WTC11 (cell line): ENCODE measurements at regions not wholly inside any gene's neighbourhood (a gene's known extent, or its start where the extent isn't known, plus 50 kb on each side); places are given as distances from the start of the nearest gene placed in this dataset.

Experiments
- ATF1 ChIP-seq: sonication (generic); formaldehyde crosslinking; IDR thresholded peaks from 2 replicates; pipeline ENCODE4 v1.8.1; 2023; ENCODE audit warnings: mild to moderate bottlenecking, moderate library complexity, missing genetic modification reagents
- CTCF ChIP-seq: fragments of 200-600 bp; IDR thresholded peaks from 2 replicates; pipeline ENCODE4 v1.8.0; 2022; ENCODE audit warnings: antibody characterized with exemption
- ETV6 ChIP-seq: sonication (generic); formaldehyde crosslinking; IDR thresholded peaks from 2 replicates; pipeline ENCODE4 v1.8.1; 2022; ENCODE audit warnings: mild to moderate bottlenecking, missing genetic modification reagents
- FOXP4 ChIP-seq: sonication (generic); formaldehyde crosslinking; IDR thresholded peaks from 2 replicates; pipeline ENCODE4 v1.8.0; 2022; ENCODE audit warnings: mild to moderate bottlenecking, missing genetic modification reagents
- RELA ChIP-seq: sonication (generic); formaldehyde crosslinking; IDR thresholded peaks from 2 replicates; pipeline ENCODE4 v1.8.1; 2022; ENCODE audit warnings: missing genetic modification reagents, mild to moderate bottlenecking, borderline replicate concordance

- TF ChIP-seq CTCF: no peak
- no peak for TF ChIP-seq FOXP4 (CRISPR knock-in tag)
- no peak for TF ChIP-seq RELA (CRISPR knock-in tag)
- no peak for TF ChIP-seq ETV6 (CRISPR knock-in tag)
- no peak for TF ChIP-seq ATF1 (CRISPR knock-in tag)
Measured at GRCh38 chr9:81080185-81080584, 609.2 kb downstream of the TLE1 start.
